ENCODE measurements at regions not wholly inside any gene's neighbourhood (a gene's known extent, or its start where the extent isn't known, plus 50 kb on each side); places are given as distances from the start of the nearest gene placed in this dataset.

- no peak overlapping the region for H3K18ac ChIP-seq (ENCODE audit: low read length)
- H2AFZ ChIP-seq (ENCODE audit: low read length) = no peak overlapping the region
- no peak overlapping the region for H2AK5ac ChIP-seq (ENCODE audit: low read depth, low read length)
- H3K4ac ChIP-seq (ENCODE audit: low read length) = no peak overlapping the region
- H3K27ac ChIP-seq (replicated peaks; ENCODE audit: low read length) = no peak overlapping the region
- no peak overlapping the region for H3K14ac ChIP-seq (ENCODE audit: low read length)
- no peak overlapping the region for H2BK120ac ChIP-seq (ENCODE audit: low read depth, low read length)
- no peak overlapping the region for H4K91ac ChIP-seq (ENCODE audit: low read depth, low read length, poor library complexity)
- no peak overlapping the region for H3K4me3 ChIP-seq (ENCODE audit: low read length in 2 of 2)
- H2BK5ac ChIP-seq (ENCODE audit: low read length) = no peak overlapping the region
- H3K79me1 ChIP-seq (ENCODE audit: low read depth, low read length) = no peaks in the 10 kb centered on the region
- no peak for DNase-seq (ENCODE audit: low spot score)
- no peak overlapping the region for H2BK12ac ChIP-seq (ENCODE audit: low read length)
- H2BK15ac ChIP-seq (ENCODE audit: low read length) = no peak overlapping the region
- peaks cover 0 to 2% of the 10 kb centered on the region in 2 donors for H3K36me3 ChIP-seq (replicated peaks in 1 of 2; ENCODE audit: control insufficient read depth in 2 of 2, insufficient read depth in 2 of 2, low read length in 2 of 2)
- WGBS, 2 donors (ENCODE audit: extremely low coverage in 2 of 2, insufficient read length in 2 of 2, insufficient replicate concordance in 1 of 2) = no CpG with 5 or more reads among the region's 9 CpGs
- H3K9ac ChIP-seq (ENCODE audit: low read depth, low read length, poor library complexity) = no peak overlapping the region
- H3K23ac ChIP-seq (ENCODE audit: low read depth, low read length, poor library complexity) = no peak overlapping the region
- H3K4me2 ChIP-seq (ENCODE audit: insufficient read depth, low read length, poor library complexity, severe bottlenecking) = no peak overlapping the region
- peaks cover 3 to 4% of the 10 kb centered on the region in 2 donors for H3K9me3 ChIP-seq (replicated peaks in 1 of 2; ENCODE audit: control insufficient read depth in 2 of 2, insufficient read depth in 1 of 2, low read depth in 1 of 2, low read length in 2 of 2)
- H3K4me1 ChIP-seq (ENCODE audit: control insufficient read depth in 2 of 2, insufficient read depth in 1 of 2, low read depth in 1 of 2, low read length in 2 of 2) = peaks cover 0 to 1% of the 10 kb centered on the region in 2 donors
- H4K8ac ChIP-seq (ENCODE audit: low read depth, low read length) = no peak overlapping the region
- H3K27me3 ChIP-seq (ENCODE audit: control insufficient read depth in 3 of 3, insufficient read depth in 3 of 3, low read depth in 1 of 3, low read length in 3 of 3) = peaks cover 0 to 7% (median 0%) of the 10 kb centered on the region in 3 experiments
These were observed 60.6 kb downstream of the INHBB start for GRCh38 chr2:120406566-120406965.

DNA sequence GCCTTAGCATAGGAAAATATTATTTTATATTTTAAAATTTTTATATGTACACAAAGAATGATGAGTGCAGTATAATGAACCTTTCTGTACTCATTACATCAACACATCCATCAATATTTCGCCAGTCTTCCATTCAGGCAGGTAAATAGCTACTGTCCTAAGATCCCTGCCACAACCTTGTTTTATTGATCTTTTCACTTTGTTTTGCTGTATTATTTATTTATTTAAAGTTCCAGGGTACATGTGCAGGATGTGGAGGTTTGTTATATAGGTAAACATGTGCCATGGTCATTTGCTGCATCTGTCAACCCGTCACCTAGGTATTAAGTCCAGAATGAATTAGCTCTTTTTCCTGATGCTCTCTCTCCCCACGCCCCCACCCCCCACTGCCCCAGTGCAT lies 64.6 kb downstream of the INHBB start:
- Histone ChIP-seq H3K4ac (ENCODE audit: low read length) (no peak overlapping the region), H3K9ac (ENCODE audit: low read depth, low read length, poor library complexity) (no peak overlapping the region), H2BK120ac (ENCODE audit: low read depth, low read length) (no peak overlapping the region), H3K14ac (ENCODE audit: low read length) (no peak overlapping the region), H2BK12ac (ENCODE audit: low read length) (no peak overlapping the region), H3K27me3 (ENCODE audit: control insufficient read depth in 3 of 3, insufficient read depth in 3 of 3, low read depth in 1 of 3, low read length in 3 of 3) (peaks cover 0 to 8% (median 0%) of the 10 kb centered on the region in 3 experiments), H3K4me3 (ENCODE audit: low read length in 2 of 2) (no peak overlapping the region), H2BK5ac (ENCODE audit: low read length) (no peak overlapping the region), H3K9me3 (replicated peaks in 1 of 2; ENCODE audit: control insufficient read depth in 2 of 2, insufficient read depth in 1 of 2, low read depth in 1 of 2, low read length in 2 of 2) (peaks cover 3 to 4% of the 10 kb centered on the region in 2 donors), H3K27ac (replicated peaks; ENCODE audit: low read length) (no peak overlapping the region), H2BK15ac (ENCODE audit: low read length) (no peak overlapping the region), H3K79me1 (ENCODE audit: low read depth, low read length) (no peaks in the 10 kb centered on the region), H3K18ac (ENCODE audit: low read length) (no peak overlapping the region), H4K91ac (ENCODE audit: low read depth, low read length, poor library complexity) (no peak overlapping the region), H4K8ac (ENCODE audit: low read depth, low read length) (no peak overlapping the region), H2AK5ac (ENCODE audit: low read depth, low read length) (no peak overlapping the region), H3K36me3 (replicated peaks in 1 of 2; ENCODE audit: control insufficient read depth in 2 of 2, insufficient read depth in 2 of 2, low read length in 2 of 2) (no peaks in the 10 kb centered on the region), H3K4me2 (ENCODE audit: insufficient read depth, low read length, poor library complexity, severe bottlenecking) (no peak overlapping the region), H3K4me1 (ENCODE audit: control insufficient read depth in 2 of 2, insufficient read depth in 1 of 2, low read depth in 1 of 2, low read length in 2 of 2) (no peaks in the 10 kb centered on the region), H3K23ac (ENCODE audit: low read depth, low read length, poor library complexity) (no peak overlapping the region), H2AFZ (ENCODE audit: low read length) (no peak overlapping the region)
- no CpG with 5 or more reads among the region's 3 CpGs for WGBS, 2 donors (ENCODE audit: extremely low coverage in 2 of 2, insufficient read length in 2 of 2, insufficient replicate concordance in 1 of 2)
- no peak for DNase-seq (ENCODE audit: low spot score)

DNA sequence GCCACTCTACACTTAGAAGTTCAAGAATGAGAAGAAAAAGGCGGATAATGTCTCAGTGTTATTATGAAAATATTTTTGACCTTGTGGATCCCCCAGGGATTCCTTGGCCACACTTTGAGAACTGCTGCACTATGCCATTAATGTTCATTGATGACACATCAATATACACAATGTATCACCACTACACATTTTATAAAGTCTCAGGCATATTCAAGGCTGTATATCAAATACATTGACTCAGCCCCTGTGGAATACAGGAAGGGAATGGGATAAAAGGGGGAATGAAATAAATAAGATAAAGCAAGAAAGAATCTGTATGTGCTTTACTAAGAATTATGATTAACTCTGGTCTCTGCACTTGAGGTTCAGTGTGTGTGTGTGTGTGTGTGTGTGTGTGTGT lies 69.1 kb downstream of the INHBB start:
- Histone ChIP-seq H2BK12ac (ENCODE audit: low read length) (no peak overlapping the region), H3K4ac (ENCODE audit: low read length) (no peak overlapping the region), H2AK5ac (ENCODE audit: low read depth, low read length) (no peak overlapping the region), H3K79me1 (ENCODE audit: low read depth, low read length) (no peaks in the 10 kb centered on the region), H3K18ac (ENCODE audit: low read length) (no peak overlapping the region), H3K27ac (replicated peaks; ENCODE audit: low read length) (no peak overlapping the region), H2BK5ac (ENCODE audit: low read length) (no peak overlapping the region), H3K4me3 (ENCODE audit: low read length in 2 of 2) (no peak overlapping the region), H2BK15ac (ENCODE audit: low read length) (no peak overlapping the region), H4K91ac (ENCODE audit: low read depth, low read length, poor library complexity) (no peak overlapping the region), H3K36me3 (replicated peaks in 1 of 2; ENCODE audit: control insufficient read depth in 2 of 2, insufficient read depth in 2 of 2, low read length in 2 of 2) (no peaks in the 10 kb centered on the region), H4K8ac (ENCODE audit: low read depth, low read length) (no peak overlapping the region), H2BK120ac (ENCODE audit: low read depth, low read length) (no peak overlapping the region), H3K4me1 (ENCODE audit: control insufficient read depth in 2 of 2, insufficient read depth in 1 of 2, low read depth in 1 of 2, low read length in 2 of 2) (no peaks in the 10 kb centered on the region), H3K14ac (ENCODE audit: low read length) (no peak overlapping the region), H2AFZ (ENCODE audit: low read length) (no peak overlapping the region), H3K9me3 (replicated peaks in 1 of 2; ENCODE audit: control insufficient read depth in 2 of 2, insufficient read depth in 1 of 2, low read depth in 1 of 2, low read length in 2 of 2) (peaks cover 0 to under 1% of the 10 kb centered on the region in 2 donors), H3K27me3 (ENCODE audit: control insufficient read depth in 3 of 3, insufficient read depth in 3 of 3, low read depth in 1 of 3, low read length in 3 of 3) (peaks cover 0 to 6% (median 2%) of the 10 kb centered on the region in 3 experiments), H3K23ac (ENCODE audit: low read depth, low read length, poor library complexity) (no peak overlapping the region), H3K9ac (ENCODE audit: low read depth, low read length, poor library complexity) (no peak overlapping the region), H3K4me2 (ENCODE audit: insufficient read depth, low read length, poor library complexity, severe bottlenecking) (no peak overlapping the region)
- WGBS, 2 donors (ENCODE audit: extremely low coverage in 2 of 2, insufficient read length in 2 of 2, insufficient replicate concordance in 1 of 2) = no CpG with 5 or more reads among the region's 1 CpG
- DNase-seq (ENCODE audit: low spot score) = no peak

- Histone ChIP-seq H3K23ac (ENCODE audit: low read depth, low read length, poor library complexity) (no peak overlapping the region), H3K4me1 (ENCODE audit: control insufficient read depth in 2 of 2, insufficient read depth in 1 of 2, low read depth in 1 of 2, low read length in 2 of 2) (no peaks in the 10 kb centered on the region), H2AFZ (ENCODE audit: low read length) (no peak overlapping the region), H4K8ac (ENCODE audit: low read depth, low read length) (no peak overlapping the region), H2BK5ac (ENCODE audit: low read length) (no peak overlapping the region), H3K79me1 (ENCODE audit: low read depth, low read length) (no peaks in the 10 kb centered on the region), H3K36me3 (replicated peaks in 1 of 2; ENCODE audit: control insufficient read depth in 2 of 2, insufficient read depth in 2 of 2, low read length in 2 of 2) (no peaks in the 10 kb centered on the region), H3K14ac (ENCODE audit: low read length) (no peak overlapping the region), H3K4ac (ENCODE audit: low read length) (no peak overlapping the region), H2AK5ac (ENCODE audit: low read depth, low read length) (no peak overlapping the region), H3K27me3 (ENCODE audit: control insufficient read depth in 3 of 3, insufficient read depth in 3 of 3, low read depth in 1 of 3, low read length in 3 of 3) (peaks cover 0 to 6% (median 2%) of the 10 kb centered on the region in 3 experiments), H3K9me3 (replicated peaks in 1 of 2; ENCODE audit: control insufficient read depth in 2 of 2, insufficient read depth in 1 of 2, low read depth in 1 of 2, low read length in 2 of 2) (no peaks in the 10 kb centered on the region), H4K91ac (ENCODE audit: low read depth, low read length, poor library complexity) (no peak overlapping the region), H2BK120ac (ENCODE audit: low read depth, low read length) (no peak overlapping the region), H3K4me3 (ENCODE audit: low read length in 2 of 2) (no peak overlapping the region), H3K9ac (ENCODE audit: low read depth, low read length, poor library complexity) (no peak overlapping the region), H2BK15ac (ENCODE audit: low read length) (no peak overlapping the region), H3K18ac (ENCODE audit: low read length) (peak overlapping the region; percentile 5), H2BK12ac (ENCODE audit: low read length) (no peak overlapping the region), H3K27ac (replicated peaks; ENCODE audit: low read length) (no peak overlapping the region), H3K4me2 (ENCODE audit: insufficient read depth, low read length, poor library complexity, severe bottlenecking) (no peak overlapping the region)
- WGBS, 2 donors (ENCODE audit: extremely low coverage in 2 of 2, insufficient read length in 2 of 2, insufficient replicate concordance in 1 of 2) = no CpG with 5 or more reads among the region's 13 CpGs
- no peak for DNase-seq (ENCODE audit: low spot score)
These were observed 70.0 kb downstream of the INHBB start for GRCh38 chr2:120415728-120416509.

All from neuronal stem cell (in vitro differentiated cells).